Ovary (tissue), 7 donors: ENCODE measurements at regions not wholly inside any gene's neighbourhood (a gene's known extent, or its start where the extent isn't known, plus 50 kb on each side); places are given as distances from the start of the nearest gene placed in this dataset.

Experiments used
- DNase-seq, 5 donors: peaks; one replicate each; pipeline ENCODE4 v3.0.0-alpha.2; 2019 to 2020
- H3K27ac ChIP-seq, 2 donors: fragments of 200-600 bp; one replicate each; pipeline versions ENCODE4 v1.5.1 to v1.8.0; 2019 to 2022
- H3K27me3 ChIP-seq: fragments of 200-600 bp; one replicate; pipeline ENCODE4 v1.8.0; 2022
- H3K36me3 ChIP-seq: fragments of 200-600 bp; sonication (generic); one replicate; pipeline ENCODE4 v1.5.1; 2019
- H3K4me1 ChIP-seq: one replicate; pipeline ENCODE4 v1.8.1; 2013; ENCODE audit warnings: mild to moderate bottlenecking, moderate library complexity; ENCODE audit not compliant: insufficient read depth
- H3K4me3 ChIP-seq: fragments of 200-600 bp; sonication (generic); one replicate; pipeline ENCODE4 v1.5.1; 2017
- H3K9me3 ChIP-seq, 2 donors: fragments of 200-600 bp in 1 of 2; sonication (generic) in 1 of 2; one replicate each; pipeline versions ENCODE4 v1.5.1 to v1.8.1; 2013 to 2019; ENCODE audit warnings: mild to moderate bottlenecking in 1 of 2, moderate library complexity in 1 of 2
- CTCF ChIP-seq, 3 donors: fragments of 450-650 bp in 2 of 3; fragments of 200-600 bp in 1 of 3; IDR thresholded peaks; one replicate each; pipeline versions ENCODE4 v1.5.1 to v1.8.0; 2016 to 2022; ENCODE audit warnings: antibody characterized with exemption in 3 of 3, mild to moderate bottlenecking in 1 of 3
- EP300 ChIP-seq: sonication (generic); formaldehyde crosslinking; IDR thresholded peaks from one replicate; pipeline ENCODE4 v1.6.1; 2017; ENCODE audit warnings: antibody characterized with exemption
- POLR2A ChIP-seq: fragments of 450-650 bp; IDR thresholded peaks from one replicate; pipeline ENCODE4 v1.6.1; 2017; ENCODE audit warnings: antibody characterized with exemption, mild to moderate bottlenecking, moderate library complexity
- WGBS, 3 donors: extraction: QIAGEN DNeasy Blood & Tissue Kit in 1 of 3; methylation state at CpG; one replicate each; pipeline versions ENCODE4 v1.1.5 to v1.1.7; 2013 to 2017; 5-methylcytosine and 5-hydroxymethylcytosine counted together
- intact Hi-C, 4 donors: fragments of 100-400 bp; cut with DNase I; formaldehyde crosslinking; loops; one replicate each; pipeline versions ENCODE4 v1.11.0 to v1.15.1; 2022 to 2023
- donor health status: DM: no; HTN: no; CAD: no; lungs with moderate emphysema.
- donor health status: DM: no; HTN: no; CAD: no.
- donor health status: Bipolar disorder and iron deficiency.
- donor health status: DM: no; HTN: no; CAD: no.
- donor health status: DM: yes; HTN: yes; CAD: no.

GRCh38 chr13:81721400-81721799, 1380.5 kb upstream of the SPRY2 start:
- no peak overlapping the region for H3K27ac ChIP-seq
- H3K4me3 ChIP-seq = no peak overlapping the region
- H3K27me3 ChIP-seq = no peaks in the 10 kb centered on the region
- intact Hi-C loops = no loop called here
- no peaks in the 10 kb centered on the region for H3K4me1 ChIP-seq
- no peak for DNase-seq
- TF ChIP-seq EP300 (no peak), CTCF (IDR thresholded peaks at IDR 0.05) (no peak), POLR2A (no peak)
- H3K9me3 ChIP-seq = peaks cover 0 to 2% of the 10 kb centered on the region in 2 donors
- H3K36me3 ChIP-seq = no peaks in the 10 kb centered on the region

- no peaks in the 10 kb centered on the region for H3K36me3 ChIP-seq
- no peaks in the 10 kb centered on the region for H3K4me1 ChIP-seq
- TF ChIP-seq POLR2A = no peak
- no peak for TF ChIP-seq CTCF (IDR thresholded peaks at IDR 0.05)
- TF ChIP-seq EP300 = no peak
- no peaks in the 10 kb centered on the region for H3K9me3 ChIP-seq
- 77 to 96% (median 84%) methylated on average over 3 of the region's 3 CpGs for WGBS, 3 donors
- H3K27ac ChIP-seq = no peak overlapping the region
- intact Hi-C loops = no loop called here
- H3K27me3 ChIP-seq = no peaks in the 10 kb centered on the region
- H3K4me3 ChIP-seq = no peak overlapping the region
- no peak for DNase-seq
Observed at GRCh38 chr13:81714513-81714912, 1373.6 kb upstream of the SPRY2 start.

- DNase-seq = no peak
- Histone ChIP-seq H3K9me3 (no peaks in the 10 kb centered on the region), H3K4me1 (no peaks in the 10 kb centered on the region), H3K4me3 (no peak overlapping the region), H3K36me3 (no peaks in the 10 kb centered on the region), H3K27me3 (no peaks in the 10 kb centered on the region), H3K27ac (no peak overlapping the region)
- TF ChIP-seq EP300 (no peak), POLR2A (no peak), CTCF (IDR thresholded peaks at IDR 0.05) (no peak)
- intact Hi-C loops = no loop called here
- 89 to 100% (median 95%) methylated on average over 2 of the region's 2 CpGs for WGBS, 3 donors
Observed at GRCh38 chr13:81713201-81713600, 1372.3 kb upstream of the SPRY2 start.

GRCh38 chr13:81697826-81698225, 1356.9 kb upstream of the SPRY2 start:
- Histone ChIP-seq H3K27ac (no peak overlapping the region), H3K36me3 (no peaks in the 10 kb centered on the region), H3K4me1 (no peaks in the 10 kb centered on the region), H3K27me3 (no peaks in the 10 kb centered on the region), H3K4me3 (no peak overlapping the region), H3K9me3 (no peaks in the 10 kb centered on the region)
- intact Hi-C loops = no loop called here
- TF ChIP-seq EP300 = no peak
- TF ChIP-seq POLR2A = no peak
- no peak for TF ChIP-seq CTCF (IDR thresholded peaks at IDR 0.05)
- 81 to 90% (median 83%) methylated on average over 4 of the region's 4 CpGs for WGBS, 3 donors
- no peak for DNase-seq

- 28 to 29% (median 28%) methylated on average over 2 of the region's 2 CpGs for WGBS, 3 donors
- no peak for TF ChIP-seq POLR2A
- no peak overlapping the region for H3K4me3 ChIP-seq
- H3K4me1 ChIP-seq = no peaks in the 10 kb centered on the region
- no peak for DNase-seq
- intact Hi-C loops = no loop called here
- H3K27ac ChIP-seq = no peak overlapping the region
- no peaks in the 10 kb centered on the region for H3K9me3 ChIP-seq
- H3K27me3 ChIP-seq = peaks cover 2% of the 10 kb centered on the region
- H3K36me3 ChIP-seq = no peaks in the 10 kb centered on the region
Observed at GRCh38 chr13:81686877-81687276, 1346.0 kb upstream of the SPRY2 start.
